ENCODE measurements at regions not wholly inside any gene's neighbourhood (a gene's known extent, or its start where the extent isn't known, plus 50 kb on each side); places are given as distances from the start of the nearest gene placed in this dataset.
A peak's percentile ranks its signal among the peaks of the same experiment; 100 is the strongest.

GRCh38 chr4:188412499-188412898 lies 273.3 kb downstream of the TRIML1 start:
- H2AFZ ChIP-seq (ENCODE audit: low read length) = no peak overlapping the region
- H4K20me1 ChIP-seq (ENCODE audit: low read length) = no peaks in the 10 kb centered on the region
- CTCF ChIA-PET = no interaction called here
- H3K79me2 ChIP-seq (ENCODE audit: low read length) = no peaks in the 10 kb centered on the region
- H3K27ac ChIP-seq (ENCODE audit: low read length) = no peak overlapping the region
- H3K4me2 ChIP-seq (ENCODE audit: low read length) = no peak overlapping the region
- no peaks in the 10 kb centered on the region for H3K9me3 ChIP-seq (ENCODE audit: low read length)
- no peak for TF ChIP-seq EZH2 (IDR thresholded peaks at IDR 0.05; ENCODE audit: low read length, unreplicated experiment)
- TF ChIP-seq CTCF (conservative IDR thresholded peaks at IDR 0.05; ENCODE audit: low read depth, low read length) = no peak
- no peak for TF ChIP-seq EZH2phosphoT487 (IDR thresholded peaks at IDR 0.05; ENCODE audit: borderline replicate concordance, low read length)
- no TSS peak for BruUV-seq (replicated peaks)
- POLR2A ChIA-PET (ENCODE audit: unreplicated experiment) = no interaction called here
- no peaks in the 10 kb centered on the region for H3K27me3 ChIP-seq (ENCODE audit: low read length)
- H3K36me3 ChIP-seq (ENCODE audit: low read depth, low read length) = no peaks in the 10 kb centered on the region
- ATAC-seq (no peak), DNase-seq (no peak)
- intact Hi-C loops (cut with micrococcal nuclease) = no loop called here
- H3K4me1 ChIP-seq (ENCODE audit: insufficient read depth, low read length) = no peaks in the 10 kb centered on the region
- no peak overlapping the region for H3K4me3 ChIP-seq (ENCODE audit: low read length)
- no peaks in the 10 kb centered on the region for H3F3A ChIP-seq (ENCODE audit: low read length, unreplicated experiment)
- H3K9me2 ChIP-seq (replicated peaks; ENCODE audit: low read length) = no peaks in the 10 kb centered on the region
- no peak overlapping the region for H3K9ac ChIP-seq (ENCODE audit: low read length)

- CTCF ChIA-PET = no interaction called here
- BruUV-seq (replicated peaks) = no TSS peak
- Histone ChIP-seq H3K9ac (ENCODE audit: low read length) (no peak overlapping the region), H3K4me1 (ENCODE audit: insufficient read depth, low read length) (no peaks in the 10 kb centered on the region), H3K9me3 (ENCODE audit: low read length) (no peaks in the 10 kb centered on the region), H3K27ac (ENCODE audit: low read length) (no peak overlapping the region), H4K20me1 (ENCODE audit: low read length) (no peaks in the 10 kb centered on the region), H3K79me2 (ENCODE audit: low read length) (no peaks in the 10 kb centered on the region), H3K9me2 (replicated peaks; ENCODE audit: low read length) (no peaks in the 10 kb centered on the region), H3K4me3 (ENCODE audit: low read length) (no peak overlapping the region), H2AFZ (ENCODE audit: low read length) (no peak overlapping the region), H3K36me3 (ENCODE audit: low read depth, low read length) (no peaks in the 10 kb centered on the region), H3K4me2 (ENCODE audit: low read length) (no peak overlapping the region), H3F3A (ENCODE audit: low read length, unreplicated experiment) (no peaks in the 10 kb centered on the region), H3K27me3 (ENCODE audit: low read length) (no peaks in the 10 kb centered on the region)
- POLR2A ChIA-PET (ENCODE audit: unreplicated experiment) = no interaction called here
- intact Hi-C loops (cut with micrococcal nuclease) = no loop called here
- no peak for ATAC-seq
- no peak for DNase-seq
- TF ChIP-seq EZH2phosphoT487 (IDR thresholded peaks at IDR 0.05; ENCODE audit: borderline replicate concordance, low read length) (no peak), EZH2 (IDR thresholded peaks at IDR 0.05; ENCODE audit: low read length, unreplicated experiment) (no peak), CTCF (conservative IDR thresholded peaks at IDR 0.05; ENCODE audit: low read depth, low read length) (no peak)
These were observed 275.2 kb downstream of the TRIML1 start for GRCh38 chr4:188414441-188414840.

GRCh38 chr4:188417181-188417580 lies 277.9 kb downstream of the TRIML1 start:
- no peak for ATAC-seq

More at GRCh38 chr4:188417181-188417580, 277.9 kb downstream of the TRIML1 start:
- H4K20me1 ChIP-seq (ENCODE audit: low read length) = no peaks in the 10 kb centered on the region
- intact Hi-C loops (cut with micrococcal nuclease) = no loop called here
- H3K36me3 ChIP-seq (ENCODE audit: low read depth, low read length) = no peaks in the 10 kb centered on the region
- DNase-seq = peak; percentile 8
- no peaks in the 10 kb centered on the region for H3K4me1 ChIP-seq (ENCODE audit: insufficient read depth, low read length)
- no TSS peak for BruUV-seq (replicated peaks)
- H3K9me3 ChIP-seq (ENCODE audit: low read length) = no peaks in the 10 kb centered on the region
- CTCF ChIA-PET = no interaction called here
- POLR2A ChIA-PET (ENCODE audit: unreplicated experiment) = no interaction called here
- H2AFZ ChIP-seq (ENCODE audit: low read length) = no peak overlapping the region
- H3K27ac ChIP-seq (ENCODE audit: low read length) = no peak overlapping the region
- H3K9me2 ChIP-seq (replicated peaks; ENCODE audit: low read length) = no peaks in the 10 kb centered on the region
- TF ChIP-seq EZH2phosphoT487 (IDR thresholded peaks at IDR 0.05; ENCODE audit: borderline replicate concordance, low read length) (no peak), CTCF (conservative IDR thresholded peaks at IDR 0.05; ENCODE audit: low read depth, low read length) (no peak), EZH2 (IDR thresholded peaks at IDR 0.05; ENCODE audit: low read length, unreplicated experiment) (no peak)
- H3K27me3 ChIP-seq (ENCODE audit: low read length) = no peaks in the 10 kb centered on the region
- H3K4me2 ChIP-seq (ENCODE audit: low read length) = no peak overlapping the region
- no peaks in the 10 kb centered on the region for H3F3A ChIP-seq (ENCODE audit: low read length, unreplicated experiment)
- no peak overlapping the region for H3K9ac ChIP-seq (ENCODE audit: low read length)
- no peak overlapping the region for H3K4me3 ChIP-seq (ENCODE audit: low read length)
- H3K79me2 ChIP-seq (ENCODE audit: low read length) = no peaks in the 10 kb centered on the region

Measured in PC-3 (cell line).